ENCODE measurements at regions not wholly inside any gene's neighbourhood (a gene's known extent, or its start where the extent isn't known, plus 50 kb on each side); places are given as distances from the start of the nearest gene placed in this dataset.

- TF ChIP-seq CHD7 (IDR thresholded peaks at IDR 0.05; ENCODE audit: insufficient replicate concordance, low read length) (no peak), JUND (IDR thresholded peaks at IDR 0.05; ENCODE audit: low read length) (no peak), SP2 (IDR thresholded peaks at IDR 0.05; ENCODE audit: low read length) (no peak), RFX5 (IDR thresholded peaks at IDR 0.05; ENCODE audit: borderline replicate concordance, low read depth, low read length) (no peak), CHD2 (IDR thresholded peaks at IDR 0.05; ENCODE audit: low read length) (no peak), YY1 (IDR thresholded peaks at IDR 0.05; ENCODE audit: low read depth, low read length) (no peak), HDAC2 (IDR thresholded peaks at IDR 0.05; ENCODE audit: borderline replicate concordance in 1 of 2, low read depth in 2 of 2, low read length in 2 of 2) (no peak)
Measured at GRCh38 chr22:17302616-17303015, 66.6 kb upstream of the CECR2 start (continued).

All from H1 (cell line).